Epithelial cell of proximal tubule (primary cell): ENCODE measurements at regions not wholly inside any gene's neighbourhood (a gene's known extent, or its start where the extent isn't known, plus 50 kb on each side); places are given as distances from the start of the nearest gene placed in this dataset.

ENCODE experiments used
- DNase-seq: peaks from one replicate; pipeline ENCODE4 v3.0.0-alpha.2; 2011; ENCODE audit warnings: low read depth
- H3K4me3 ChIP-seq: 2 replicates; pipeline ENCODE4 v1.5.1; 2011; ENCODE audit warnings: low read depth, mild to moderate bottlenecking, low read length
- TF ChIP-seq, protein P1 (sequence below): conservative IDR thresholded peaks from 2 replicates; pipeline ENCODE4 v1.5.1; 2012; ENCODE audit warnings: low read depth, mild to moderate bottlenecking, low read length

DNA sequence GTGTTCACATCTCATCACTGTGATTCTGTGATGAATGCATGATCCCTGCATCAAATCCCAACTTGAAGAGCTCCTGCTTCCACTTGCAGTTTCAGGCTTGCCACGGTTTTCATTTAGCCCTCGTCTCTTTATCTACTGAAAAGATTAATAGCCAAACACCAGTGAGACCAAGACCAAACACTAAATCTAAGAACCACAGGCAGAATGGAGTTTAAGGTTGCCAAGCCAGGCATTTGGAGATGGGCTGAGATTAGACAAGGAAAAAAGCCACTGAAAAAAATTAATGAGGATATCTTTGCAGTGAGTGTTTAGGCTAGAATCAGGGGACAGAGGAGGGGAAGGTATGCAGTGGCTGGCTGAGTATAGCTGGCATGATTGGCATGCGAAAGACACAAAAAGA, 227.2 kb upstream of the BLID start:
- no peak overlapping the region for H3K4me3 ChIP-seq
- TF ChIP-seq, protein P1, sequence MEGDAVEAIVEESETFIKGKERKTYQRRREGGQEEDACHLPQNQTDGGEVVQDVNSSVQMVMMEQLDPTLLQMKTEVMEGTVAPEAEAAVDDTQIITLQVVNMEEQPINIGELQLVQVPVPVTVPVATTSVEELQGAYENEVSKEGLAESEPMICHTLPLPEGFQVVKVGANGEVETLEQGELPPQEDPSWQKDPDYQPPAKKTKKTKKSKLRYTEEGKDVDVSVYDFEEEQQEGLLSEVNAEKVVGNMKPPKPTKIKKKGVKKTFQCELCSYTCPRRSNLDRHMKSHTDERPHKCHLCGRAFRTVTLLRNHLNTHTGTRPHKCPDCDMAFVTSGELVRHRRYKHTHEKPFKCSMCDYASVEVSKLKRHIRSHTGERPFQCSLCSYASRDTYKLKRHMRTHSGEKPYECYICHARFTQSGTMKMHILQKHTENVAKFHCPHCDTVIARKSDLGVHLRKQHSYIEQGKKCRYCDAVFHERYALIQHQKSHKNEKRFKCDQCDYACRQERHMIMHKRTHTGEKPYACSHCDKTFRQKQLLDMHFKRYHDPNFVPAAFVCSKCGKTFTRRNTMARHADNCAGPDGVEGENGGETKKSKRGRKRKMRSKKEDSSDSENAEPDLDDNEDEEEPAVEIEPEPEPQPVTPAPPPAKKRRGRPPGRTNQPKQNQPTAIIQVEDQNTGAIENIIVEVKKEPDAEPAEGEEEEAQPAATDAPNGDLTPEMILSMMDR: no peak
- DNase-seq: no peak

DNA sequence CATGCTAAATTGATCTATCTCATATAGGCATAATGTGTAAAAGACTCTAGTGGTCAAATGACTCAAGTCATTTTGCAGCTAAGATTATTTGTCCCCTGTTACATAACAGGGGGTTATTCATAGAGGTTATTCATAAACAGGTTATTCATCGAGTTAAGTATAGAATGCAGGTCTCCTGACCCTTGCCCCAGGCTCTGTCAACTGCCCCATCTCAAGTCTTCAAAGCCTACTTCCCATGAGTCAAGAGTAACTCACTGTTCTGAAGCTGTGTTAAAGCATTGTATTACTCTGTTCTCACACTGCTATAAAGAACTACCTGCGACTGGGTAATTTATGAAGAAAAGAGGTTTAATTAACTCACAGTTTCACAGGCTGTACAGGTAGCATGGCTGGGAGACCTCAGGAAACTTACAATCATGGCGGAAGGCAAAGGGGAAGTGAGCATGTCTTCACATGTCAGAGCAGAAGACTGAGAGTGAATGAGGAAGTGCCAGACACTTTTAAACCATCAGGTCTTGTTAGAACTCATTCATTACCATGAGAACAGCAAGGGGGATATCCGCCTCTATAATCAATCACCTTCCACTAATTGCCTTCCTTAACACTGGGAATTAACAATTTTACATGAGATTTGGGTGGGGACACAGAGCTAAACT, 226.2 kb upstream of the BLID start:
- H3K4me3 ChIP-seq: no peak overlapping the region
- DNase-seq: no peak
- TF ChIP-seq, protein P1: no peak

DNA sequence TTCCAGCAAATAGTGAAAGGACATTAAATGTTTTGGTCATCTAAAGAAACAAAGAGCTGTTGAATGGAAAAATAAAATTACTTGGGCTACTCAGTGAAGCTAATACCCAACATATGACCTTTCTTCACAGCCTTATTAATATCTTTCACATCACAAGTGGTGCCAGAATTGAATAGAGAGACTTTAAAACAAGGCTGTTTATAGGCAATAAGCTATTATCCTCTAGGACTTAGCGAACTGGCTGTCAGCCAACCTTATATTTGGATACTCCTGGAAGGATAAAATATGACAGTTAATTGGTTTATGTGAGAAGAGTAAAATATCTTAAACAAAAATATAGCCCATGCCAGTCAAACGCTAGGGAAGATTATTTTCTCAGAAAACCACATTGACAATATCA, 225.5 kb upstream of the BLID start:
- no peak overlapping the region for H3K4me3 ChIP-seq
- TF ChIP-seq, protein P1: no peak
- no peak for DNase-seq

DNA sequence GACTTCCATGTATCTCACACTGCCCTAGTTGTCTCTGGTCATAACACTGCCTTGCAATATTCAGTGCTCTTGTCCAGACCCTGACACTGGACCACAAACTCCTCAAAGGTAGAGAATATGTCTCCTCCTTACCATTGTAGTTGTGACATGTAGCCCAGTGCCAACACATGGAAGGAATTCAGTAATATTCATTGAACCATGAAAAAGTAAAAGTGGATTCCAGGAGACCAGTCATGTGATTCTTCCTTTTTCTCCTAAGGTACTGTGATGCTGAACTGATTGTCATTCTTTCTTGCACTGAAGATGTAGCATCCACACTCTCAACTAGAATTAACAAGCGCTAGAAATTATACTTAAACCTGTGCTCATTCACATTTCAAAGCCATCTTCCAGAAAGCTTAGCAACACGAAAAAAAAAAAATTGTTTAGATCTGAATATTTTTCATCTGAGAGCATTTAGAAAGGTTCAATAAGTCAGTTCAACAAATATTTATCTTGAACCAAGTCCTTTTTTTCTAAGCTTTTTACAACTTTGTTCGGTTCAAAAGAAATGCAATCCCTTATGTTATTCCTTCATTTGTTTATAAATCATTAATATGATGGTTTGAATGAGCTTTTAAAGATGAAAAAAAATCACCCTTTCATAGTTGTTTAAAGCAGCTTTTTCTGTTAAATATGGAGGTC, 224.7 kb upstream of the BLID start:
- TF ChIP-seq, protein P1: no peak
- DNase-seq: peak; percentile 48

DNA sequence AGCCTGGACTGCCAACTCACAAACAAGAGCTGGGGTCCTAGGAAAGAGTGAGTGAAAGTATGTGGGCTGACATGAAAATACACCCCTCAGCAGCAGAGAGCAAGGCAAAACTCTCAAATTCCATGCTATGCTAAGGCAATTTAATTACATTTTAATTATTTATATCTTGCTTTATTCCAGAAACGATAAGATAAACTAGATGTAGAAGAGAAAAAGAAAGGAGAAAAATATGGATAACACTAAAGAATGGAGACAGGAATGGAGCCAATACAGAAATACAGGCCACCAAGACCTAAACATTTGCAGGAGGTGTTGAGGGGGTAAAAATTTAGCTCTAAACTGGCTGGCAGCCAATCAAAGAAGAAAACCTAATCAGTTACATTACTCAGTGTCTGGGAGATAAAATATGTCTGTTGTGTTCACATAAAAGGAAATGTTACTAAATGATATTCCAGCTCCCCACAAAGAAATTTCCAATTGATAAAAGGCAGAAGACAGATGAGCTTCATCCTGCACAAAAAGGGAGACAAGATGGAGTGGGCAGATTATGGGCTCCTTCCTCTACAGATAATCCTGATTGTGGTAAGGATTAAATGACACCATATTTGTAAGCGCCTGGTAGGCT, 223.5 kb upstream of the BLID start:
- TF ChIP-seq, protein P1: no peak
- no peak for DNase-seq
- H3K4me3 ChIP-seq: no peak overlapping the region

More for the DNA sequence above, 224.7 kb upstream of the BLID start:
- no peak overlapping the region for H3K4me3 ChIP-seq

DNA sequence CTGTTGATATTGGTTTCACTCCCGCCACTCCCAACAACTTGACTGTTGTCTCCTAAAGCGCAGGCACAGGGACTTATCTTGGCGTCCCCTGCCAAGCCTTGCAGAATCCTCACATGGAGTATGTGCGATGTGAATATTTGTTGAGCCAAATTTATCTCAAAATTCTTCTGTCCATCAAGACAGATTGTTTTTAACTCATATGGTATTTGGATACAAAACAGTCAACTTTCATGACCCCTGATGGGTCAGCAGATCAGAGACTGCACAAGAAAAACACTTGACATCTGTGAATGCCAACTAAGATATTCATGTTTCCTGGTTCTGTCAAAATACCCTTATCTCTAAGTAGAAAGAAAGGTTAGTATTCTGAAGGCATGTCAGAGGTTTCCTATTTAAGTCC, 221.7 kb upstream of the BLID start:
- TF ChIP-seq, protein P1: no peak
- DNase-seq: no peak

More for the DNA sequence above, 221.7 kb upstream of the BLID start:
- no peak overlapping the region for H3K4me3 ChIP-seq
